ENCODE measurements at regions not wholly inside any gene's neighbourhood (a gene's known extent, or its start where the extent isn't known, plus 50 kb on each side); places are given as distances from the start of the nearest gene placed in this dataset.
"Not testable (repeated sequence)": the region's sequence is repeated elsewhere in the genome, so short reads cannot be mapped to it uniquely, and the experiment has no call there.

DNA sequence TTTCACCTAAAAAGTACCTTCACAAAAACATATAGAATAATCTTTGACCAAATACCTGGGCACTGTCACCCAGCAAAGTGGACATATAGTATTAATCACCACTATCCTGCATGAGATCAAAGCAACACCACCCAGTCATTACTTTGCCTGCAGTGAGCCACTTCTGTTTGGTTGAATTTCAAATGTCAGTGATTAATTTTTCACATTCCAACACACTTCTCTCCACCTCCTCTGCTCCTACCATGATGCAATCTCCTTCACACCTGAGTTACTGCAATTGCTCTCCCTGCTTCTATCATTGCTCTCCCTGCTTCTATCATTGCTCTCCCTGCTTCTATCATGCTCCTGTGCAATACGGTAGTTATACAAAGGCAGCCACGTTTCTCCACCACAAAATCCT, 106.1 kb upstream of the NETO1 start:
- peaks cover 4 to 7% of the 10 kb centered on the region in 2 donors for H3K36me3 Mint-ChIP-seq
- DNase-seq, result no peak
- H3K27me3 Mint-ChIP-seq, result peaks cover 0 to 3% (median 0%) of the 10 kb centered on the region in 3 donors
- H3K4me3 Mint-ChIP-seq, result no peak overlapping the region
- no peaks in the 10 kb centered on the region for H3K4me1 Mint-ChIP-seq
- H3K27ac Mint-ChIP-seq, result peak overlapping the region in 1 of 6 donors; percentile 83
- H3K9me3 Mint-ChIP-seq, result peaks cover 0 to 5% (median 0%) of the 10 kb centered on the region in 7 donors
- no peak for ATAC-seq (ENCODE audit: low read depth in 2 of 2)

DNA sequence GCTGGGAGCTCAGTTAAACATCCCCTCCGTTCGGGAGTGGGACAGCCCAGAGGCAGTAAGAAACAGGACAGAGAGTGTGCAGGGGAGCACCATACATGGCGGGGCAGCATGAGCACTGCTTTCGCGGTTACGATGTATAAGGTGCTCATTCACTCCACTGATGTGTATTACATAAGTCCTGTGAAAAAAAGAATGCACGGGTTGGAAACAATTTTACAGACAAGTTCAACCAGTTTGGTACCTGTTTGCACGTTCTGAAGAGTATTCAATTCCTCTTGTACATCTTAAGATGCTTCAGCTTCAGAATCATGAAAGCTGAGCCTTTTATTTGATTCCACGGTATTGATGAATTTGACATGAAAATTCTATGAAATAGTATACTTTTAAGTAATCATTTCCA, 97.8 kb upstream of the NETO1 start:
- ATAC-seq (ENCODE audit: low read depth in 2 of 2), result no peak
- peaks cover 0 to 4% (median 0%) of the 10 kb centered on the region in 7 donors for H3K9me3 Mint-ChIP-seq
- no peaks in the 10 kb centered on the region for H3K36me3 Mint-ChIP-seq
- no peak overlapping the region for H3K27ac Mint-ChIP-seq
- H3K4me3 Mint-ChIP-seq, result no peak overlapping the region
- H3K4me1 Mint-ChIP-seq, result peaks cover 0 to 5% (median 0%) of the 10 kb centered on the region in 3 donors
- H3K27me3 Mint-ChIP-seq, result no peaks in the 10 kb centered on the region
- DNase-seq, result no peak

DNA sequence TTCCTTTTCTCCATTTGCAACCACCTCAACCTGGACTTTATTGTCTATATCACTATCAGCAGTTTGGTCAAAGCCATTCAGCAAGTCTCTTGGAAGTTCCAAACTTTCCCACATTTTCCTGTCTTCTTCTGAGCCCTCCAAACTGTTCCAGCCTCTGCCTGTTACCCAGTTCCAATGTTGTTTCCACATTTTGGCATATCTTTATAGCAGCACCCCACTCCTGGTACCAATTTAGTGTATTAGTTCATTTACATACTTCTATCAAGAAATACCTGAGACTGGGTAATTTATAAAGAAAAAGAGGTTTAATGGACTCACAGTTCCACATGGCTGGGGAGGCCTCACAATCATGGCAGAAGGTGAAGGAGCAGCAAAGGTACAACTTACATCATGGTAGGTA, 90.4 kb upstream of the NETO1 start:
- not testable (repeated sequence) for ATAC-seq (ENCODE audit: low read depth in 2 of 2); H3K4me3 Mint-ChIP-seq; DNase-seq; H3K4me1 Mint-ChIP-seq; H3K27me3 Mint-ChIP-seq
- H3K9me3 Mint-ChIP-seq, result peaks cover 6 to 38% (median 25%) of the 10 kb centered on the region in 7 donors
- H3K27ac Mint-ChIP-seq, result peak overlapping the region in 1 of 6 donors; percentile 26
- H3K36me3 Mint-ChIP-seq, result peaks cover 11 to 25% of the 10 kb centered on the region in 2 donors

GRCh38 chr18:72948439-72948838, 80.7 kb upstream of the NETO1 start:
- peaks cover 0 to 3% (median 0%) of the 10 kb centered on the region in 3 donors for H3K27me3 Mint-ChIP-seq
- peak overlapping the region in 1 of 6 donors; percentile 4 for H3K27ac Mint-ChIP-seq
- DNase-seq (no peak), ATAC-seq (ENCODE audit: low read depth in 2 of 2) (no peak)
- H3K9me3 Mint-ChIP-seq, result peaks cover 0 to under 1% (median 0%) of the 10 kb centered on the region in 7 donors
- no peaks in the 10 kb centered on the region for H3K36me3 Mint-ChIP-seq
- H3K4me1 Mint-ChIP-seq, result peaks cover 0 to 5% (median 3%) of the 10 kb centered on the region in 3 donors
- H3K4me3 Mint-ChIP-seq, result no peak overlapping the region

DNA sequence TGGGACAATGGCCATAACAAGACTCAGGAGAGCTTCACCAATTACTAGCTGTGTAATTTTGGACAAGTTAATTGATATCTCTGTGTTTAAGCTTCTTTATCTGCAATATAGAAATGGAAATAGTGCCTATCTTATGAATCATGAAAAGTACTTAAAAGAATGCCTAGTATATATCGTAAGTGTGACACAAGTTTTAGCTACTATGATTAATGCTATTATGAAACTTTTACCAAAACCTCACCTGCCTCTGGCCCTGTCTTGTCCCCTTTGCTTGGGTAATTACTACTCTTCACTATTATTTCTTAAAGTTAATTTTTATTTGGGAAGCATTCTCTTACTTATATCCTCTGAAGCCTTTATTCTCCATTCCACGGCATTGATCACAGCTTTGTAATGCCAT, 75.0 kb upstream of the NETO1 start:
- Mint-ChIP-seq H3K27me3 (peaks cover 0 to 7% (median 0%) of the 10 kb centered on the region in 3 donors), H3K36me3 (no peaks in the 10 kb centered on the region), H3K4me3 (no peak overlapping the region), H3K4me1 (no peaks in the 10 kb centered on the region), H3K9me3 (peaks cover 0 to 2% (median 0%) of the 10 kb centered on the region in 7 donors), H3K27ac (no peak overlapping the region)
- DNase-seq (no peak), ATAC-seq (ENCODE audit: low read depth in 2 of 2) (no peak)

GRCh38 chr18:72940986-72941385, 73.2 kb upstream of the NETO1 start:
- H3K4me1 Mint-ChIP-seq, result no peaks in the 10 kb centered on the region
- peaks cover 0 to 2% (median 0%) of the 10 kb centered on the region in 7 donors for H3K9me3 Mint-ChIP-seq
- H3K27me3 Mint-ChIP-seq, result peaks cover 0 to 7% (median 0%) of the 10 kb centered on the region in 3 donors
- H3K4me3 Mint-ChIP-seq, result no peak overlapping the region
- H3K27ac Mint-ChIP-seq, result no peak overlapping the region
- H3K36me3 Mint-ChIP-seq, result no peaks in the 10 kb centered on the region
- ATAC-seq (ENCODE audit: low read depth in 2 of 2) (no peak), DNase-seq (no peak)

DNA sequence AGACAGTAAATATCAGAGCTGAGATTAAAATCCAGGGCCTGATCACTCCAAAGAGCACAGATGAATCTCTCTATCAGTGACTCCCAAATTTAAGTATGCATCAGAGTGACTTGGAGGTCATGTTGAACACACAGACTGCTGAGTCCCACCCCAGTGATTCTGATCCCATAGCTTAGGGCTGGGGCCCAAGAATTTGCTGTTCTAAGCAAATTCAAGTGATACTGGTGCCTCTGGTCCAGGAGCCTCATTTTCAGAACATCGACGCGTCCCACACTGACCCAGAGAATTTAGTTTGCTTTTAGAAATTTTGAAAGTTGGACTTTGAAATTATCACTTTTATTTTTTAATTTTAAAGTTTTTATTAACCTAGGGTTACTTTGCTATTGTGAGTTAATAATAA, 72.7 kb upstream of the NETO1 start:
- DNase-seq (no peak), ATAC-seq (ENCODE audit: low read depth in 2 of 2) (no peak)
- no peaks in the 10 kb centered on the region for H3K4me1 Mint-ChIP-seq
- peaks cover 0 to 7% (median 0%) of the 10 kb centered on the region in 3 donors for H3K27me3 Mint-ChIP-seq
- peak overlapping the region in 1 of 6 donors; percentile 63 for H3K27ac Mint-ChIP-seq
- H3K4me3 Mint-ChIP-seq, result no peak overlapping the region
- H3K9me3 Mint-ChIP-seq, result peaks cover 0 to 2% (median 0%) of the 10 kb centered on the region in 7 donors
- H3K36me3 Mint-ChIP-seq, result no peaks in the 10 kb centered on the region

- ATAC-seq (ENCODE audit: low read depth in 2 of 2), result no peak
- H3K27me3 Mint-ChIP-seq, result peaks cover 0 to 7% (median 0%) of the 10 kb centered on the region in 3 donors
- no peaks in the 10 kb centered on the region for H3K36me3 Mint-ChIP-seq
- no peaks in the 10 kb centered on the region for H3K4me1 Mint-ChIP-seq
- H3K9me3 Mint-ChIP-seq, result peaks cover 0 to 2% (median 0%) of the 10 kb centered on the region in 7 donors
- H3K27ac Mint-ChIP-seq, result no peak overlapping the region
- no peak overlapping the region for H3K4me3 Mint-ChIP-seq
- DNase-seq, result no peak
These were observed 68.0 kb upstream of the NETO1 start for GRCh38 chr18:72935744-72936143.

GRCh38 chr18:72922895-72923294, 55.1 kb upstream of the NETO1 start:
- peak; percentile 51 to 76 for ATAC-seq (ENCODE audit: low read depth in 2 of 2)
- Mint-ChIP-seq H3K27me3 (peaks cover 0 to 7% (median 6%) of the 10 kb centered on the region in 3 donors), H3K9me3 (peaks cover 12 to 35% (median 17%) of the 10 kb centered on the region in 7 donors), H3K4me1 (peaks cover 13 to 22% (median 19%) of the 10 kb centered on the region in 3 donors), H3K36me3 (peaks cover 14 to 29% of the 10 kb centered on the region in 2 donors), H3K27ac (peak overlapping the region in 3 of 6 donors; percentile 0 to 53 (median 7)), H3K4me3 (peak overlapping the region in 1 of 8 donors; percentile 51)
- peak; percentile 1 for DNase-seq
